ENCODE measurements at regions not wholly inside any gene's neighbourhood (a gene's known extent, or its start where the extent isn't known, plus 50 kb on each side); places are given as distances from the start of the nearest gene placed in this dataset.

DNA sequence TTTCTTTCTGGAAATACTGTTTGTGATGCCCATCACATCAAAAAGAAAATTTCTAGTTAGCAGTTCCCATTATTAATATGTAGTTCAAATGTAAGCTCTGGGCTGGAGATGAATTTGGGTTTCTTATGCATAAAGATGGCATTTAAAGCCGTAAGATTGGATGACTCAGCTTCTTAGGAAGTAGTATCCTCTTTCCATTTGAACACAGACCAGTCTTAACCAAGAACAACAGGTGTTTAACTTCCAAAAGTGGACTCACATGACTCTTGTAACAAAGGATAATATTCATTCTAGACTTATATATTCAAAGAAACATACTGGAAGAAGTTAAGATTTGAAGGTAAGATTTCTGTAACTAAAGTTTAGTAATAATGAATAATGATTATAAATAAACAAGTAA lies 330.5 kb downstream of the TLR4 start:
- no peak for TF ChIP-seq TAF1 (IDR thresholded peaks at IDR 0.05; ENCODE audit: borderline replicate concordance, insufficient read depth, low read length)
- TF ChIP-seq POLR2AphosphoS5 (IDR thresholded peaks at IDR 0.05; ENCODE audit: low read depth, low read length), result no peak
